HG03342 (cell line): ENCODE measurements at regions not wholly inside any gene's neighbourhood (a gene's known extent, or its start where the extent isn't known, plus 50 kb on each side); places are given as distances from the start of the nearest gene placed in this dataset.

ENCODE experiments used
- ATAC-seq: cut with Tn5 transposase; IDR thresholded peaks from one replicate; pipeline ENCODE4 v1.9.1; 2021; ENCODE audit warnings: mild to moderate bottlenecking, moderate library complexity; ENCODE audit not compliant: unreplicated experiment

GRCh38 chr9:81394881-81395675 is 294.3 kb downstream of the TLE1 start:
- no peak for ATAC-seq

- ATAC-seq, result no peak
These were observed 295.1 kb downstream of the TLE1 start for GRCh38 chr9:81393985-81394811.

- no peak for ATAC-seq
These were observed 297.9 kb downstream of the TLE1 start for GRCh38 chr9:81391457-81391825.

- no peak for ATAC-seq
These were observed 298.4 kb downstream of the TLE1 start for GRCh38 chr9:81390792-81391456.

GRCh38 chr9:81389569-81389993 is 299.8 kb downstream of the TLE1 start:
- no peak for ATAC-seq

GRCh38 chr9:81388831-81389230 is 300.5 kb downstream of the TLE1 start:
- no peak for ATAC-seq

- ATAC-seq, result no peak
These were observed 301.8 kb downstream of the TLE1 start for GRCh38 chr9:81387360-81388106.

GRCh38 chr9:81384911-81385310 is 304.4 kb downstream of the TLE1 start:
- ATAC-seq, result no peak

- no peak for ATAC-seq
These were observed 307.1 kb downstream of the TLE1 start for GRCh38 chr9:81382281-81382680.

- ATAC-seq, result no peak
These were observed 307.7 kb downstream of the TLE1 start for GRCh38 chr9:81381694-81382093.

- no peak for ATAC-seq
These were observed 308.6 kb downstream of the TLE1 start for GRCh38 chr9:81380504-81381359.

GRCh38 chr9:81379655-81380054 is 309.7 kb downstream of the TLE1 start:
- no peak for ATAC-seq

GRCh38 chr9:81377921-81378320 is 311.4 kb downstream of the TLE1 start:
- no peak for ATAC-seq

- ATAC-seq, result no peak
These were observed 312.0 kb downstream of the TLE1 start for GRCh38 chr9:81377320-81377719.

- ATAC-seq, result no peak
These were observed 313.9 kb downstream of the TLE1 start for GRCh38 chr9:81375187-81376100.

- ATAC-seq, result no peak
These were observed 314.7 kb downstream of the TLE1 start for GRCh38 chr9:81374459-81375186.

GRCh38 chr9:81373294-81373693 is 316.1 kb downstream of the TLE1 start:
- ATAC-seq, result no peak

- no peak for ATAC-seq
These were observed 316.6 kb downstream of the TLE1 start for GRCh38 chr9:81372628-81373191.
